H1 (cell line): ENCODE measurements at regions not wholly inside any gene's neighbourhood (a gene's known extent, or its start where the extent isn't known, plus 50 kb on each side); places are given as distances from the start of the nearest gene placed in this dataset.

ENCODE experiments used
- CTCF ChIA-PET: fragments of 300-600 bp; sonication (Branson Sonifier 250); formaldehyde crosslinking; loops from one replicate; lab custom pipeline; 2021; ENCODE audit not compliant: partially characterized antibody; lab: Charles Lee
- POLR2A ChIA-PET: fragments of 300-600 bp; sonication (Branson Sonifier 250); formaldehyde crosslinking; loops from one replicate; lab custom pipeline; 2021; ENCODE audit warnings: inconsistent platforms; ENCODE audit not compliant: partially characterized antibody; lab: Charles Lee
- DNase-seq, 2 experiments: peaks; one replicate each; pipeline versions ENCODE4 v3.0.0 to v3.0.0-alpha.2; 2010 to 2022; ENCODE audit warnings: low spot score in 2 of 2, low read depth in 1 of 2, mixed read lengths in 1 of 2
- FAIRE-seq: peaks from 2 replicates; lab custom pipeline; 2011; peaks lifted over from hg19 to GRCh38; lab: Jason Lieb, UNC
- H2AFZ ChIP-seq: 2 replicates; pipeline ENCODE4 v1.8.1; 2012; ENCODE audit warnings: low read length, inconsistent platforms
- H2AK5ac ChIP-seq: 2 replicates; pipeline ENCODE4 v1.6.1; 2013; ENCODE audit warnings: low read depth, low read length
- H2BK120ac ChIP-seq: replicated peaks from 2 replicates; pipeline ENCODE3; 2013; ENCODE audit warnings: low read depth, low read length, inconsistent platforms
- H2BK12ac ChIP-seq: 2 replicates; pipeline ENCODE4 v1.6.1; 2013; ENCODE audit warnings: low read depth, low read length
- H2BK15ac ChIP-seq: 2 replicates; pipeline ENCODE4 v1.6.1; 2013; ENCODE audit warnings: low read length
- H2BK20ac ChIP-seq: 2 replicates; pipeline ENCODE4 v1.6.1; 2013; ENCODE audit warnings: low read length
- H2BK5ac ChIP-seq: 2 replicates; pipeline ENCODE4 v1.6.1; 2013; ENCODE audit warnings: low read depth, low read length
- H3K14ac ChIP-seq: 2 replicates; pipeline ENCODE4 v1.6.1; 2013; ENCODE audit warnings: inconsistent platforms; ENCODE audit not compliant: insufficient read length
- H3K18ac ChIP-seq: 2 replicates; pipeline ENCODE4 v1.6.1; 2013; ENCODE audit warnings: low read length; ENCODE audit errors: extremely low read depth
- H3K23ac ChIP-seq: 2 replicates; pipeline ENCODE4 v1.6.1; 2013; ENCODE audit warnings: inconsistent platforms; ENCODE audit not compliant: insufficient read length
- H3K23me2 ChIP-seq: 2 replicates; pipeline ENCODE4 v1.6.1; 2013; ENCODE audit warnings: low read depth, low read length
- H3K27ac ChIP-seq: 2 replicates; pipeline ENCODE4 v1.6.1; 2011; ENCODE audit warnings: low read depth, low read length, inconsistent platforms
- H3K27me3 ChIP-seq, 4 experiments: replicated peaks in 1 of 4; 1 replicate in 1 of 4; 2 replicates in 3 of 4; pipeline versions ENCODE4 v1.6.1 to v1.8.1; 2011 to 2013; ENCODE audit warnings: low read length in 3 of 4, mild to moderate bottlenecking in 3 of 4, inconsistent platforms in 2 of 4, mixed read lengths in 2 of 4, moderate library complexity in 1 of 4; ENCODE audit not compliant: control insufficient read depth in 3 of 4, insufficient read depth in 3 of 4; ENCODE audit errors: extremely low read depth in 1 of 4
- H3K36me3 ChIP-seq, 4 experiments: 2 replicates each; pipeline versions ENCODE4 v1.6.1 to v1.8.1; 2011 to 2013; ENCODE audit warnings: mild to moderate bottlenecking in 4 of 4, low read length in 3 of 4, moderate library complexity in 2 of 4, control low read depth in 1 of 4, inconsistent platforms in 1 of 4; ENCODE audit not compliant: insufficient read depth in 4 of 4, control insufficient read depth in 2 of 4
- H3K4ac ChIP-seq: replicated peaks from 2 replicates; pipeline ENCODE3; 2013; ENCODE audit warnings: low read length, low read depth, mixed read lengths, inconsistent platforms; ENCODE audit not compliant: insufficient read length
- H3K4me1 ChIP-seq, 4 experiments: replicated peaks in 1 of 4; 1 replicate in 1 of 4; 2 replicates in 3 of 4; pipeline versions ENCODE4 v1.6.1 to v1.8.1; 2011 to 2013; ENCODE audit warnings: low read length in 3 of 4, inconsistent platforms in 2 of 4, mixed read lengths in 1 of 4; ENCODE audit not compliant: insufficient read depth in 4 of 4, control insufficient read depth in 3 of 4
- H3K4me2 ChIP-seq, 2 experiments: 2 replicates each; pipeline versions ENCODE4 v1.6.1 to v1.8.1; 2011 to 2013; ENCODE audit warnings: low read depth in 2 of 2, low read length in 2 of 2, control low read depth in 1 of 2, inconsistent platforms in 1 of 2, mild to moderate bottlenecking in 1 of 2; ENCODE audit not compliant: insufficient read depth in 1 of 2
- H3K4me3 ChIP-seq, 4 experiments: fragments of 200-600, 300-600 bp in 1 of 4; sonication (generic), shearing (Covaris generic), sonication (Bioruptor Twin) in 1 of 4; 2 replicates each; pipeline versions ENCODE4 v1.5.1 to v1.8.1; 2011 to 2016; ENCODE audit warnings: low read length in 4 of 4, low read depth in 3 of 4, control low read depth in 2 of 4, inconsistent platforms in 2 of 4, mild to moderate bottlenecking in 2 of 4, mixed read lengths in 1 of 4, moderate library complexity in 1 of 4; ENCODE audit not compliant: insufficient read depth in 2 of 4; ENCODE audit errors: extremely low read depth in 1 of 4
- H3K56ac ChIP-seq: replicated peaks from 2 replicates; pipeline ENCODE3; 2013; ENCODE audit warnings: low read depth, mild to moderate bottlenecking, mixed read lengths, low read length, inconsistent platforms; ENCODE audit not compliant: insufficient read length
- H3K79me1 ChIP-seq: 2 replicates; pipeline ENCODE4 v1.6.1; 2013; ENCODE audit warnings: low read depth, low read length, control low read depth
- H3K79me2 ChIP-seq, 2 experiments: 2 replicates each; pipeline versions ENCODE4 v1.6.1 to v1.8.1; 2012 to 2013; ENCODE audit warnings: low read length in 2 of 2, mild to moderate bottlenecking in 2 of 2, inconsistent platforms in 1 of 2; ENCODE audit not compliant: insufficient read depth in 2 of 2, control insufficient read depth in 1 of 2
- H3K9ac ChIP-seq, 4 experiments: replicated peaks in 1 of 4; 1 replicate in 1 of 4; 2 replicates in 3 of 4; pipeline versions ENCODE4 v1.6.1 to v1.8.1; 2011 to 2013; ENCODE audit warnings: low read depth in 3 of 4, low read length in 3 of 4, control low read depth in 2 of 4, mild to moderate bottlenecking in 2 of 4, moderate library complexity in 2 of 4, inconsistent platforms in 1 of 4; ENCODE audit errors: extremely low read depth in 1 of 4
- H3K9me3 ChIP-seq, 2 experiments: 2 replicates each; pipeline versions ENCODE4 v1.6.1 to v1.8.1; 2012 to 2013; ENCODE audit warnings: mild to moderate bottlenecking in 2 of 2, moderate library complexity in 2 of 2, control low read depth in 1 of 2, inconsistent platforms in 1 of 2, low read depth in 1 of 2, low read length in 1 of 2, mixed read lengths in 1 of 2; ENCODE audit not compliant: insufficient read depth in 2 of 2
- H4K20me1 ChIP-seq, 2 experiments: replicated peaks in 1 of 2; 2 replicates each; pipeline versions ENCODE3 to v1.8.1; 2011 to 2013; ENCODE audit warnings: inconsistent platforms in 2 of 2, low read length in 2 of 2, mild to moderate bottlenecking in 1 of 2; ENCODE audit not compliant: insufficient read depth in 2 of 2, control insufficient read depth in 1 of 2
- H4K5ac ChIP-seq: 2 replicates; pipeline ENCODE4 v1.6.1; 2013; ENCODE audit warnings: low read length, low read depth, mixed read lengths, inconsistent platforms; ENCODE audit not compliant: insufficient read length
- H4K8ac ChIP-seq: 2 replicates; pipeline ENCODE4 v1.8.0; 2013; ENCODE audit warnings: mild to moderate bottlenecking, moderate library complexity, low read length, inconsistent platforms; ENCODE audit not compliant: insufficient read depth; ENCODE audit errors: extremely low read depth
- H4K91ac ChIP-seq: replicated peaks from 2 replicates; pipeline ENCODE3; 2013; ENCODE audit warnings: low read length, mixed read lengths, inconsistent platforms; ENCODE audit not compliant: insufficient read length
- ASH2L ChIP-seq: fragments of 200-600, 300-600 bp; sonication (generic); IDR thresholded peaks from one replicate; pipeline ENCODE4 v1.7.1; 2017; ENCODE audit warnings: low read length
- CHD1 ChIP-seq: IDR thresholded peaks from 2 replicates; pipeline ENCODE4 v1.6.1; 2012; ENCODE audit warnings: low read depth, low read length, improper control_type of control experiment
- RNF2 ChIP-seq: fragments of 200-900, 300-1000 bp; sonication (generic); IDR thresholded peaks from 2 replicates; pipeline ENCODE4 v1.7.1; 2016; ENCODE audit warnings: borderline replicate concordance, low read depth, mild to moderate bottlenecking, antibody characterized with exemption, low read length; ENCODE audit not compliant: poor library complexity, severe bottlenecking; ENCODE audit errors: missing control alignments
- YY1 ChIP-seq: IDR thresholded peaks from 2 replicates; pipeline ENCODE4 v1.6.1; 2011; ENCODE audit warnings: low read depth, mild to moderate bottlenecking, low read length
- WGBS, 2 experiments: shearing (Covaris generic) in 1 of 2; methylation state at CpG; one replicate each; pipeline versions ENCODE4 v1.1.6 to v1.1.7; 2013 to 2015; ENCODE audit warnings: low lambda C conversion rate in 2 of 2, mixed read lengths in 2 of 2, inconsistent platforms in 1 of 2, low coverage in 1 of 2, missing lambda C conversion rate in 1 of 2; ENCODE audit not compliant: insufficient replicate concordance in 2 of 2, insufficient coverage in 1 of 2, insufficient read length in 1 of 2; ENCODE audit errors: extremely low coverage in 1 of 2, missing lambda C conversion rate in 1 of 2; 5-methylcytosine and 5-hydroxymethylcytosine counted together
- TF ChIP-seq, protein P1 (sequence below), 3 experiments: IDR thresholded peaks; 1 replicate in 2 of 3; 2 replicates in 1 of 3; pipeline versions ENCODE4 v1.5.1 to v1.6.1; 2011; ENCODE audit warnings: low read length in 3 of 3, mild to moderate bottlenecking in 3 of 3, inconsistent platforms in 2 of 3, low read depth in 1 of 3, moderate library complexity in 1 of 3; ENCODE audit not compliant: insufficient read depth in 1 of 3; ENCODE audit errors: control extremely low read depth in 1 of 3

DNA sequence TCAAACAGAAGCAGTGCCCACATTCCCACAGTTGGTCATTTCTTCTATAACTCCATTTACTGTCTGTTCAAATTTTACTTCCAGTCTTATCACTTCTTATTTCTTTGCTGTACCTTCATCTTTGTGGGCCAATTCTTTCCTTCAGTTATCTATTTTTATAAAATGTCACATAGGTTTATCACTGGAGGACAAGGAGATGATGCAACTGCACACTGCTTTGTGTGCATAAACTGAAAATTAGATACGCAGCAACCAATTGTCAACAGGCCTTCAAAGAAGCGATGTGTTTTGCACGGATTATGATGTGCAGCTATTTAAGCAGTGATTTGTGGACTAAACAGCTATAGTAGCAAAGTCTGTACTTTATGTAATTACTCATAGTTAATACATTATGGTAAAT lies 726.8 kb upstream of the GCFC2 start:
- TF ChIP-seq ASH2L (no peak), RNF2 (no peak), YY1 (no peak), CHD1 (no peak)
- TF ChIP-seq, protein P1, sequence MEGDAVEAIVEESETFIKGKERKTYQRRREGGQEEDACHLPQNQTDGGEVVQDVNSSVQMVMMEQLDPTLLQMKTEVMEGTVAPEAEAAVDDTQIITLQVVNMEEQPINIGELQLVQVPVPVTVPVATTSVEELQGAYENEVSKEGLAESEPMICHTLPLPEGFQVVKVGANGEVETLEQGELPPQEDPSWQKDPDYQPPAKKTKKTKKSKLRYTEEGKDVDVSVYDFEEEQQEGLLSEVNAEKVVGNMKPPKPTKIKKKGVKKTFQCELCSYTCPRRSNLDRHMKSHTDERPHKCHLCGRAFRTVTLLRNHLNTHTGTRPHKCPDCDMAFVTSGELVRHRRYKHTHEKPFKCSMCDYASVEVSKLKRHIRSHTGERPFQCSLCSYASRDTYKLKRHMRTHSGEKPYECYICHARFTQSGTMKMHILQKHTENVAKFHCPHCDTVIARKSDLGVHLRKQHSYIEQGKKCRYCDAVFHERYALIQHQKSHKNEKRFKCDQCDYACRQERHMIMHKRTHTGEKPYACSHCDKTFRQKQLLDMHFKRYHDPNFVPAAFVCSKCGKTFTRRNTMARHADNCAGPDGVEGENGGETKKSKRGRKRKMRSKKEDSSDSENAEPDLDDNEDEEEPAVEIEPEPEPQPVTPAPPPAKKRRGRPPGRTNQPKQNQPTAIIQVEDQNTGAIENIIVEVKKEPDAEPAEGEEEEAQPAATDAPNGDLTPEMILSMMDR (IDR thresholded peaks at IDR 0.05; ENCODE audit: control extremely low read depth in 1 of 3, insufficient read depth in 1 of 3, low read depth in 1 of 3, low read length in 3 of 3) = no peak
- H4K5ac ChIP-seq = no peak overlapping the region
- no peaks in the 10 kb centered on the region for H3K36me3 ChIP-seq
- H3K27me3 ChIP-seq = no peaks in the 10 kb centered on the region
- H3K27ac ChIP-seq = no peak overlapping the region
- no peak overlapping the region for H2BK120ac ChIP-seq
- no peak overlapping the region for H3K4ac ChIP-seq
- H3K4me1 ChIP-seq = no peaks in the 10 kb centered on the region
- no peak overlapping the region for H2BK5ac ChIP-seq
- no peak overlapping the region for H2BK20ac ChIP-seq
- no peak overlapping the region for H3K9ac ChIP-seq
- no peaks in the 10 kb centered on the region for H3K9me3 ChIP-seq
- H3K4me2 ChIP-seq = no peak overlapping the region
- WGBS, 2 experiments = 92% methylated on average over 3 of the region's 3 CpGs; no CpG with 5 or more reads in 1 of the 2 experiments
- no peak for DNase-seq
- no peak overlapping the region for H3K4me3 ChIP-seq
- H3K79me2 ChIP-seq = no peaks in the 10 kb centered on the region
- no peak overlapping the region for H2AFZ ChIP-seq
- H3K14ac ChIP-seq = no peak overlapping the region
- H4K8ac ChIP-seq = no peak overlapping the region
- no peaks in the 10 kb centered on the region for H3K79me1 ChIP-seq
- H2AK5ac ChIP-seq = no peak overlapping the region
- H3K18ac ChIP-seq = no peak overlapping the region
- H3K23me2 ChIP-seq = no peaks in the 10 kb centered on the region
- H4K91ac ChIP-seq = no peak overlapping the region
- H3K56ac ChIP-seq = no peak overlapping the region
- H3K23ac ChIP-seq = no peak overlapping the region
- CTCF ChIA-PET = no interaction called here
- POLR2A ChIA-PET = no interaction called here
- H2BK12ac ChIP-seq = no peak overlapping the region
- no peaks in the 10 kb centered on the region for H4K20me1 ChIP-seq
- no peak for FAIRE-seq
- no peak overlapping the region for H2BK15ac ChIP-seq
